CD4-positive, alpha-beta T cell treated with Interleukin-2 at 100 ng/mL for 4 hours (primary cell): ENCODE measurements at regions not wholly inside any gene's neighbourhood (a gene's known extent, or its start where the extent isn't known, plus 50 kb on each side); places are given as distances from the start of the nearest gene placed in this dataset.
A peak's percentile ranks its signal among the peaks of the same experiment; 100 is the strongest.

ENCODE experiments used
- DNase-seq: peaks from one replicate; pipeline ENCODE4 v3.0.0-alpha.2; 2020; ENCODE audit warnings: low spot score

GRCh38 chr12:66852091-66852490 lies 173.2 kb upstream of the GRIP1 start:
- no peak for DNase-seq

GRCh38 chr12:66852765-66853164 lies 173.9 kb upstream of the GRIP1 start:
- no peak for DNase-seq

GRCh38 chr12:66859751-66860440 lies 181.0 kb upstream of the GRIP1 start:
- no peak for DNase-seq

- DNase-seq, result peak; percentile 65
These were observed 182.2 kb upstream of the GRIP1 start for GRCh38 chr12:66860752-66861750.

GRCh38 chr12:66862356-66862985 lies 183.6 kb upstream of the GRIP1 start:
- no peak for DNase-seq

- DNase-seq, result no peak
These were observed 184.4 kb upstream of the GRIP1 start for GRCh38 chr12:66863276-66863675.

- no peak for DNase-seq
These were observed 199.0 kb upstream of the GRIP1 start for GRCh38 chr12:66877925-66878324.

GRCh38 chr12:66879409-66879808 lies 200.5 kb upstream of the GRIP1 start:
- no peak for DNase-seq

- no peak for DNase-seq
These were observed 202.5 kb upstream of the GRIP1 start for GRCh38 chr12:66881386-66881785.

- DNase-seq, result no peak
These were observed 205.2 kb upstream of the GRIP1 start for GRCh38 chr12:66884091-66884490.

GRCh38 chr12:66885115-66885875 lies 206.4 kb upstream of the GRIP1 start:
- no peak for DNase-seq

- DNase-seq, result no peak
These were observed 217.9 kb upstream of the GRIP1 start for GRCh38 chr12:66896797-66897196.

- no peak for DNase-seq
These were observed 220.0 kb upstream of the GRIP1 start for GRCh38 chr12:66898700-66899469.

GRCh38 chr12:66899588-66899987 lies 220.7 kb upstream of the GRIP1 start:
- no peak for DNase-seq

- DNase-seq, result no peak
These were observed 221.7 kb upstream of the GRIP1 start for GRCh38 chr12:66900616-66901015.

- DNase-seq, result peak; percentile 5
These were observed 222.5 kb upstream of the GRIP1 start for GRCh38 chr12:66901138-66901932.

- DNase-seq, result no peak
These were observed 223.1 kb upstream of the GRIP1 start for GRCh38 chr12:66902020-66902419.

- DNase-seq, result peak; percentile 5
These were observed 225.0 kb upstream of the GRIP1 start for GRCh38 chr12:66903782-66904396.

- no peak for DNase-seq
These were observed 226.3 kb upstream of the GRIP1 start for GRCh38 chr12:66905201-66905600.
